Right lobe of liver (tissue), 4 donors: ENCODE measurements at regions not wholly inside any gene's neighbourhood (a gene's known extent, or its start where the extent isn't known, plus 50 kb on each side); places are given as distances from the start of the nearest gene placed in this dataset.

ENCODE experiments used
- POLR2A ChIP-seq: fragments of 450-650 bp; IDR thresholded peaks from one replicate; pipeline ENCODE4 v1.6.1; 2017; ENCODE audit warnings: antibody characterized with exemption, mild to moderate bottlenecking
- TF ChIP-seq, protein P1 (sequence below), 4 donors: fragments of 200-600 bp in 3 of 4; fragments of 450-650 bp in 1 of 4; IDR thresholded peaks; one replicate each; pipeline versions ENCODE4 v1.5.1 to v1.8.0; 2016 to 2022; ENCODE audit warnings: antibody characterized with exemption in 4 of 4, mild to moderate bottlenecking in 2 of 4
- donor health status: DM: no; HTN: no; CAD: no.
- donor health status: DM: no; HTN: no; CAD: no.
- donor health status: DM: no; HTN: yes; CAD: no.

DNA sequence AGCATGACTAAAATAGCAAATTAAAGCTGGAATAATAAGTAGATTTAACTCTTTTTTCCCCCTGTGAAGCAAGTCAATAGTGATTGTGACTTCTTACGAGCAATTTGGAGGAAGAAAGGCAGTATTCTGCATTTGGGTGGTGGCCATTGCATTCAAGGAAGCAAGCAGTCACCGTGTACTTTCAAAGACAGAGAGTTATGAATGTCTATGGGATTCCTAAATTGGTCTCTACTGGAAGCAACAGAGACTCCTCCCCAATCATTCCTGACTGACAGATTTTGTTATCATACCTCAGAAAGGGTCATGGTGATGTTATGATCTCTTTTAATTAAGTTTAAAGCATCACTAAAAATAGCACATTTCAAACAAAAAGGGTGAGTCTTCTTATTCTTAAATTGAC is 287.2 kb upstream of the KITLG start:
- no peak for TF ChIP-seq POLR2A
- TF ChIP-seq, protein P1, sequence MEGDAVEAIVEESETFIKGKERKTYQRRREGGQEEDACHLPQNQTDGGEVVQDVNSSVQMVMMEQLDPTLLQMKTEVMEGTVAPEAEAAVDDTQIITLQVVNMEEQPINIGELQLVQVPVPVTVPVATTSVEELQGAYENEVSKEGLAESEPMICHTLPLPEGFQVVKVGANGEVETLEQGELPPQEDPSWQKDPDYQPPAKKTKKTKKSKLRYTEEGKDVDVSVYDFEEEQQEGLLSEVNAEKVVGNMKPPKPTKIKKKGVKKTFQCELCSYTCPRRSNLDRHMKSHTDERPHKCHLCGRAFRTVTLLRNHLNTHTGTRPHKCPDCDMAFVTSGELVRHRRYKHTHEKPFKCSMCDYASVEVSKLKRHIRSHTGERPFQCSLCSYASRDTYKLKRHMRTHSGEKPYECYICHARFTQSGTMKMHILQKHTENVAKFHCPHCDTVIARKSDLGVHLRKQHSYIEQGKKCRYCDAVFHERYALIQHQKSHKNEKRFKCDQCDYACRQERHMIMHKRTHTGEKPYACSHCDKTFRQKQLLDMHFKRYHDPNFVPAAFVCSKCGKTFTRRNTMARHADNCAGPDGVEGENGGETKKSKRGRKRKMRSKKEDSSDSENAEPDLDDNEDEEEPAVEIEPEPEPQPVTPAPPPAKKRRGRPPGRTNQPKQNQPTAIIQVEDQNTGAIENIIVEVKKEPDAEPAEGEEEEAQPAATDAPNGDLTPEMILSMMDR (IDR thresholded peaks at IDR 0.05): no peak
